DMS153 treated with DMSO at 0.1 percent for 48 hours (cell line): ENCODE measurements at regions not wholly inside any gene's neighbourhood (a gene's known extent, or its start where the extent isn't known, plus 50 kb on each side); places are given as distances from the start of the nearest gene placed in this dataset.
"Not testable (repeated sequence)": the region's sequence is repeated elsewhere in the genome, so short reads cannot be mapped to it uniquely, and the experiment has no call there.

Experiments used
- DNase-seq: peaks from one replicate; lab custom pipeline; 2025; ENCODE audit not compliant: unreplicated experiment; lab: John Stamatoyannopoulos, UW

DNA sequence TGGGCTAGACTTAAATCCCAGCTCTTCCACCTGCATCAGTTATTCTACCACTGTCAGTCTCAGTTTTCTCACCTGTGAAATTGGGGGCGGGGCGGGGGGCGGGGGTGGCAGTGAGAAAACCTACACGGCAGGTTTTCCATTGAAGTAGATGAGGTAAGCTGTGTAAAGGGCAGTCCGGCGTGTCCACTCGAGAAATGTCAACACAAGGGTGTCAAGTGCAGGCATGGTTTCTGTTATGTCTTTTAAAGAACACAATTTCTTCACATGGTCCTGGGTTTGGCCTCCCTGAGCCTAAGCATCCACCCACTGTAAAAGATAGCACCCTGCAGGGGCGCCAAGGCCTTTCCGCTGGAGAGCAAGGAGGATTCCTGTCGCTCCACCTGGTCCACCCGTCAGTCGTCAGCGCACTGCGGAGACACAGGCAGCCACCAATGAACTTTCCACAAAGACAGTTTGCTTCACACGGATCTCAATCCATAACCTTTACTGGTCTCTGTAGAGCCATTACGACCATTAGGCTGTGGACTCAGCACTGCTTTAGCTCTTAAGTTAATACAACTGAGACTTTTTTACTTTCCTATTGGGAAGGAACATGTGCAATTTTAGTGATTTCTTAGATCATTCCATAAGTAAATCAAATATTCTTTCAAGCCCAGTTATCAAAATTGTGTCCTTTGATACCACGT, 99.5 kb upstream of the FOXB1 start:
- no peak for DNase-seq

GRCh38 chr15:59896663-59897074, 107.4 kb upstream of the FOXB1 start:
- no peak for DNase-seq

- no peak for DNase-seq
Measured at GRCh38 chr15:59894835-59895234, 109.3 kb upstream of the FOXB1 start.

DNA sequence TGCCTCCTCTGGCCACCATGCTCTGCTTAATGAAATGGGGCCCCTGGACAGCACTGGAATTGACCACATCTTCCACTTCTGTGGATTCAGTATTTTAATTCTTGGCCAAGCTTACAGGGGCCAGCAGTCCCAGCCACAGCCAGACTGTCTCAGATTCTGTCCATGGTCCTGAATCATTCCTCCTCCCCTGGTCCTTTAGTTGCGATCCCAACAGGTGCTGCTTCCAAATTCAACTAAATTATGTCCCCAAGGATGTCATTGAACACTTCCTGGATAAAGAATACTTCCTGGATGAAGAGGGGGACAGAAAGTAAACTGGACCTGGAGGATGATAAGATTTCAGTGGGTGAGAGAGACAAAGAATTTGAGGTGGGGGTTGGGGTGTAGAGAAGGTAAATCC, 111.1 kb upstream of the FOXB1 start:
- no peak for DNase-seq

DNA sequence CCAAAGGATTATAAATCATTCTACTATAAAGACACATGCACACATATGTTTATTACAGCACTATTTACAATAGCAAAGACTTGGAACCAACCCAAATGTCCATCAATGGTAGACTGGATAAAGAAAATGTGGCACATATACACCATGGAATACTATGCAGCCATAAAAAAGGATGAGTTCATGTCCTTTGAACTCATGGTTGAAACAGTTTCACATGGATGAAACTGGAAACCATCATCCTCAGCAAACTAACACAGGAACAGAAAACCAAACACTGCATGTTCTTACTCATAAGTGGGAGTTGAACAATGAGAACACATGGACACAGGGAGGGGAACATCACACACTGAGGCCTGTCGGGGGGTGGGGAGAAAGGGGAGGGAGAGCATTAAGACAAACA, 116.2 kb upstream of the FOXB1 start:
- DNase-seq = not testable (repeated sequence)

DNA sequence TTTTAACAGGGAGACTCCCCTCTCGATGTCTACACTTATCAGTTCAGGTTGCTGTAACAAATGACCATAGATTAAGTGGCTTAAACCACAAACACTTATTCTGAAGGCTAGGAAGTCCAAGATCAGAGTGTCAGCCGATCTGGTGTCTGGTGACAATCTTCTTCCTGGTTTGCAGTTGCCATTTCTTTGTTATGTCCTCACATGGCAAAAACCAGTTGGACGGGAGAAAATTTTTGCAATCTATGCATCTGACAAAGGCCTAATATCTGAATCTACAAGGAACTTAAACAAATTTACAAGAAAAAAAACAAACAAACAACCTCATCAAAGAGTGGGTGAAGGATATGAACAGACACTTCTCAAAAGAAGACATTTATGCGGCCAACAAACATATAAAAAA, 116.9 kb upstream of the FOXB1 start:
- no peak for DNase-seq

GRCh38 chr15:59886441-59886840, 117.7 kb upstream of the FOXB1 start:
- DNase-seq = no peak

GRCh38 chr15:59885832-59886231, 118.3 kb upstream of the FOXB1 start:
- peak; percentile 80 for DNase-seq

DNA sequence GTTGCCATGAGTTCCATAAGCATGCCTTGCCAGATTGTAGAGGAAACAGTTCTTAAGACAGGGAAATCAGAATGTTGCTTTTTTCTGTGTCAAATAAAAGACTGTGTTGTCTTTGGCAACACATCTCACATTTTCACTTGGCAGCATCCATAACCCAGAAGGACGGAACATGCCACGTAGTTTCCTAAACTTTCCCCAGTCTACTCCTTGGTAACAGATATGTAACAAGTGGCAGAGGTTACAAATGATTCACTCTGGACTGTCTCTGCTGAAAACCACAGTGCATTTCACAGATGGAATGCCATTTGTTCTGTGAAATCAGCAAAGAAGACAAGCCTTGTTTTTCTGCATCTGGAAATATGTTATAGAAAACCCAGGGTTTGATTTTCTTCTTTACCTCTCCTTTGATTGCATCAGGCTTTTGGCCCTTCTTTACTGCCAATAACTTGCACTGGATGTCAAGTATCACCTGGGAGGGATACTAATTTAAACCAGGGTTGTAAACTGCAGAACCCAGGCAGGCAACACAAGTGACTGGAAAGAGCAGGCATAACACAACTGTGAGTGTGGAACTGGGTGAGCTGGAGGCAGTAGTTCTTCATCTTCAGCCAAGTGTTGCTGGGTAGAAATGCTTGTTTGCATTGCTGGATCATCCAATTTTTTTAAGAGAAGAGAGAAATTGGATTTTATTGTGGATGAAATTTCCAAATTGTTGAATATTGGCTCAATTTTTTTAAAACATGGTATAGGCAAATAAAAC, 124.4 kb upstream of the FOXB1 start:
- no peak for DNase-seq

DNA sequence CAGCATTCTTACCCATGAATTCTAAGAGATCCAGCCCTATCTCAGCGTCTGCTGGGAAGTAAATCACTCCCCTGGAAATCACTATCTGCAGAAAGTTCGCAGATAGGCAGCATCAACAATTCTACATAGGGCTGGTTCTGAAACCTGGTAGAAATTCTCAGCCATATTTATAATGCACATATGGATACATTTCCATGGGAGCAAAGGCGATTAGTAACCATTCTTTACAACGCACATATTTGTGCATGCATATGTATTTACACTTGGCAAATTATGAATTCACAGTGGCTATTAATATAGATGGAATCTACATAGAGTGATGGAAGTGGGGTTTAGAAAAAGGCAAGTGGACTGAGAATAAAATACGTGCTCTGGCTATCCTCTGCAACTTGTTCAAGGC, 128.0 kb upstream of the FOXB1 start:
- no peak for DNase-seq

- no peak for DNase-seq
Measured at GRCh38 chr15:59873644-59874272, 130.4 kb upstream of the FOXB1 start.

DNA sequence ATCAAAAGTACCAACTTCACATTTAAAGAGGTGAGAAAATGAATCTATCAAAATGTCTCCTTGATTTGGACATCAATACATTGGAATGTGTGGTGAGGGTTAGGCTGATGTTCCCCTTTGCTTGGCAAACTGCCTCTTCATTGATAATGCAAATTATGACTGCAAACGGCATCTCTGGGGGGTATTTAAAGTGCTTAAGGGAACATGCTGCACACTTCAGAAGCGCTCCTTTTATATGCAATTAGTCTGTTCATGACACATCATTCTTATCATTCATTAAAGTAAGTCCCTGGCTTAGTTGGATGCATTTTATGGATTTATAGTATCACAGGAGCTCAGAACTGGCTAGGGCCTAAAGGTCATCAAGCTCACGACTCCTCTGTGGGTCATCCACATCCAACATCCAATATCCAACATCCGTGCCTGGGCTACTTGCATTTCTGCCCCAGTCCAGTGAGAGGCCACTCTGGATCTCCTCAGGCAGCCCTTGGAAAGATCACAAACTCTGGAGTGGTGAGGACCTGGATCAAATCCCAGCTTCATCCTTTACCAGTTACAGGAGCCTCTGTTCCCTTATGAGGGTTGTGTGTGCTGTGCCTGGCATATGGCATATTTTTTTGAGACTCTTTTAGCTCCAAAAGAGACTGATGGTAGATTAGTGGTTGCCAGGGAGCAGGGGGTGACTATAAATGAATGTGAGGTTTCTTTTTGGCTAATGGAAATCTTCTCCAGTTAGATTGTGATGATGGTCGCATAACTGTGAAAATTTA, 136.8 kb upstream of the FOXB1 start:
- no peak for DNase-seq

- no peak for DNase-seq
Measured at GRCh38 chr15:59866642-59867041, 137.5 kb upstream of the FOXB1 start.

DNA sequence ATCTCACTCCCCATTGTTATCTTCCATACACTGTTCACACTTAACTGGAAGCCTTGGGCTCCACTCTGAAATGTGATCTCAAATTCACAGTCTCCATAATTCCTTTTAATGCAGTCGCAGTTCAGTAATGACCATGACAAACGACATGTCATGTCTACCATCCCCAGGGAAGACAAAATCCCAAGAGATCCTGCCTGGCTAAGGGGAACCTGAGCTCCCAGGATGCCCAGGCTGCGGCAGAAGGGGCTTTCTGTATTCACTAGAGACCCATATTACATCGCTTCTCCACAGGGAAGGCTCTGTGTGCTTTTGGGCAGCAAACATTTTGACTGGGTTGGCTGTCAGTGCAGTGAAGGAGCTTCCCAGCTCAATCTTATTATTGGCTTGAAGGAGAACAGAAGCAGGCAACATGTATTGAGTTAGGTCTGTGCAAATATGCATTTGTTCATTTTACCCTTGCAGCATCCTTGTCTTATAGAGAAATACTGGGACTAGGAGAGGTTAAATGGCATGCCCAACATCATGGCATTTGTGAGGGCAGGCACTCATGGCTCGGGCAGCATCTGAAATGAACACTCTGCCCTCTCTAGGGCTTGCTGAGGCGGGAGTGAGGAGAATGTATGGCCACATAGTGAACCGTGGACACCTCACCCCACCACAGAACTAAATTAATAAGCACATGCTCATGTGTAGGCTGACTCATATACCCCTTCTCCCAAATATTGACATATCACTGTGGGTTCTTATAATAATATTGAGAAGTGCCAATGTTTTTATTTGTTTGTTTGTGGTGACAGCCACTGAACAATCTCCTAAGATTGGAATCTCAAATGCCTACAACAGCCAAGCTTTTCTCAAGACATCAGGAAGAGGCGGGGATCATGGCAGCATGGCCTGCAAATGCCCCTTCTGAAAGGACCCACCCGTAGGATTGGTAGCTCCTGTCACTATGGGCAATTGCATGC, 141.6 kb upstream of the FOXB1 start:
- DNase-seq = no peak

DNA sequence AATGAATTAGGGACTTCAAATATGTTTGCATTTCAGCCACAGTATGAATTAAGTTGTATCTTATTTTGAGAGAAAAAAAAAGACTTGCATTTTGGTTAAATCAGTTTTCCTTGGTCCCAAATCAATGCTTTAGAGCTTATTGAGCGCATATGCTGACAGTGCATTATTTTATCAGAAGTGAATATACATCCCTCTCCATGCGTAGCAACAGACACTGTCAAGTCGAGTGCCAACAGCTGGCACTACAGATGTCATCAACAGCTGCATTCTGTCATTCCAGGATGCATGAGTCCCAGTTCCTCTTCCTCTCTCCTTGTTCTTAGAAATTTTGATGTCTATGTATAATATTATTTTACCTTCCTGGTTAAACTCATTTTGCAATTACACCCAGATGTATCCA, 156.1 kb upstream of the FOXB1 start:
- DNase-seq = no peak

GRCh38 chr15:59845942-59846499, 156.9 kb upstream of the BNIP2 start:
- DNase-seq = no peak

DNA sequence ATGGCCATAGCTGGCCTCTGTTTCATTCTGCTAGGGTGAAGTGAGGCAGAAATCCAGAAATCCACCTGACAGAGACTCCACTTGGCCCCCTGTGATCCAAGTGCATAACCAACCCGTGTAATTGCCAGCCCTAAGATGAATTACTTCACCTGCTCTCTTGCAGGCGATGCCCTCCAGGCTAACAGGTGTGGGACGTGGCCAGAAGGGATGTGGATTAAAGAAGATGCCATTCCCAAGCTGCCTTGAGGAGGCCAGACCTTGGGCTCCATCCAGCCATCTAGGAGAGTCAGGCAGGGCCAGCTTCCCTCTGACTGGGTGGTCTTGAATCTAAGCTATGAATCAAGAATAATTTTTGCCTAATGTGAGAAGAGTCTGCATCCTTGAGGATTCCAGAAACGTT, 154.5 kb upstream of the BNIP2 start:
- DNase-seq = no peak

- no peak for DNase-seq
Measured at GRCh38 chr15:59841036-59841435, 151.9 kb upstream of the BNIP2 start.

DNA sequence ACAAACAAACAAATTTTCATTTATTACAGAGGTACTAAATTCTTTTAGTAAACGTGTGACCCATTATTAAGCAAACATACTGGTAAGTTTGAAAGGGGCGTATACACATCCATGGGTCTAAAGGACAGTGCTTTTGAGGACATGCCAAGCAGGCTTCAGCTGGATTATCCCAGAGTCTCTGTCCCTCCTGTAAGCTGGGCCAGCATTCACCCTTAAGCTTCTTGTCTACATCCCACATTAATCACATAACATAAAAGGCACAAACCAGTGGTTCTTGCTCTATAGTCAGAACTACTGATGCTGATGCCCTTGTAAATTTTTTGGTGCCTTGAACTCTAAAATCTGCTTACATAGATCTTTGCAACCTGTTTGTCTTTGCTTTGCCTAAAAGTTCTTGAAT, 150.8 kb upstream of the BNIP2 start:
- DNase-seq = no peak

GRCh38 chr15:59838900-59839299, 149.8 kb upstream of the BNIP2 start:
- DNase-seq = peak; percentile 2
